BJ (cell line): ENCODE measurements at regions not wholly inside any gene's neighbourhood (a gene's known extent, or its start where the extent isn't known, plus 50 kb on each side); places are given as distances from the start of the nearest gene placed in this dataset.

Experiments used
- CTCF ChIA-PET: fragments of 350-600 bp; formaldehyde crosslinking; extraction: SDS; loops from one replicate; lab custom pipeline; 2021; ENCODE audit warnings: antibody characterized with exemption, inconsistent platforms; lab: Yijun Ruan, JAX
- POLR2A ChIA-PET: fragments of 300-600 bp; sonication (Branson Sonifier 250); formaldehyde crosslinking; extraction: SDS; loops from one replicate; lab custom pipeline; 2021; ENCODE audit warnings: antibody characterized with exemption; lab: Charles Lee
- DNase-seq: peaks from one replicate; pipeline ENCODE4 v3.0.0-alpha.2; 2011; ENCODE audit warnings: low read depth
- H3K27me3 ChIP-seq: 2 replicates; pipeline ENCODE4 v1.6.0; 2011; ENCODE audit warnings: low read length; ENCODE audit not compliant: control insufficient read depth, insufficient read depth
- H3K36me3 ChIP-seq: 2 replicates; pipeline ENCODE4 v1.5.1; 2011; ENCODE audit warnings: low read length; ENCODE audit not compliant: control insufficient read depth, insufficient read depth
- H3K4me3 ChIP-seq: 2 replicates; pipeline ENCODE4 v1.5.1; 2011; ENCODE audit warnings: low read depth, mild to moderate bottlenecking, control low read depth, low read length
- CTCF ChIP-seq: IDR thresholded peaks from 2 replicates; pipeline ENCODE4 v1.5.1; 2011; ENCODE audit warnings: low read depth, mild to moderate bottlenecking, control low read depth, inconsistent platforms, low read length, moderate library complexity; ENCODE audit not compliant: insufficient read depth

GRCh38 chr13:87827479-87827878 lies 156.3 kb downstream of the SLITRK5 start:
- Histone ChIP-seq H3K36me3 (no peaks in the 10 kb centered on the region), H3K4me3 (no peak overlapping the region), H3K27me3 (no peaks in the 10 kb centered on the region)
- ChIA-PET CTCF (no interaction called here), POLR2A (no interaction called here)
- DNase-seq: no peak
- TF ChIP-seq CTCF: no peak

GRCh38 chr13:87837522-87837921 lies 166.4 kb downstream of the SLITRK5 start:
- DNase-seq: no peak
- no peak for TF ChIP-seq CTCF
- H3K36me3 ChIP-seq: no peaks in the 10 kb centered on the region
- ChIA-PET POLR2A (no interaction called here), CTCF (no interaction called here)
- no peaks in the 10 kb centered on the region for H3K27me3 ChIP-seq
- no peak overlapping the region for H3K4me3 ChIP-seq

DNA sequence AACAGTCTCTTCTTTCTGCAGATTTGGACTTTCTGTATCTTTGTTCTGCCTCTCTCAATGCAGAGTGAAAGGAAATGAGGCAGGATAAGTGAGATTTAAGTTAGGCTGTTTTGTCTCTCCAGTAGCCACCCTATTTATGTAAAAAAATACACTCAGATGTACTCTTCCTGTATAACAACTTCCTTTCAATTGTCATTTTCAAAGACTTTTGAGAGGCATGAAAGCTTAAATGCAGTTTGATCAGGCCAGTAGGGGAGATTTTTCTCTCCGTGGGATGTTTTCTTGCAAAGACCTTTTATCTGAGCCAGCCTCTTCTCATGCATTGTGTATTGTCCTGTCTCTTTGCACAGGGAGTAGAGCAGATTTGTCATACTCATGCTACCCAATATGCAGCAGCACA lies 166.8 kb downstream of the SLITRK5 start:
- TF ChIP-seq CTCF: no peak
- no peak for DNase-seq
- ChIA-PET POLR2A (no interaction called here), CTCF (no interaction called here)
- Histone ChIP-seq H3K4me3 (no peak overlapping the region), H3K36me3 (no peaks in the 10 kb centered on the region), H3K27me3 (no peaks in the 10 kb centered on the region)

DNA sequence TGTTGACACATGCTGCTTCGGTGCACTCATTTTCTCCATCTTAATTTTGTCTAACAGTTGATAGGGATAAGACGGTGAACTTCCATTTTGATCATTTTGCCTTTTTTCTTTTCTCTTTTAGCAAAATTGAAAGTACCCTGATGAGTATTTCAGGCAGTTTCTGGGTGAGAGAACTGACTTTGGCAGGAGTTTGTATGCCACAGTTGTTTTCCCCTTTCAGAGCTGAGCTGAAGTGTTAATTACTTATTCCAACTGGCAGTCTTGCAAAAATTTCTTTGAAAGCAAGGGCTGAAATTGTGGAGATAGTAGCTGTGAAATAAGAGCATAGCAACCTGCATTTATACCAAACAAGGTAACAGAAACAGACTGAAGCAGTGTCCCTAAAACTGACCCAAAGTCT lies 180.2 kb downstream of the SLITRK5 start:
- no peak for DNase-seq
- no peak for TF ChIP-seq CTCF
- ChIA-PET POLR2A (no interaction called here), CTCF (no interaction called here)
- H3K36me3 ChIP-seq: no peaks in the 10 kb centered on the region
- no peaks in the 10 kb centered on the region for H3K27me3 ChIP-seq
- H3K4me3 ChIP-seq: no peak overlapping the region

GRCh38 chr13:87855553-87855952 lies 184.4 kb downstream of the SLITRK5 start:
- no peak for TF ChIP-seq CTCF
- no peak overlapping the region for H3K4me3 ChIP-seq
- ChIA-PET POLR2A (no interaction called here), CTCF (no interaction called here)
- no peak for DNase-seq
- H3K27me3 ChIP-seq: no peaks in the 10 kb centered on the region
- no peaks in the 10 kb centered on the region for H3K36me3 ChIP-seq
